Dermis microvascular lymphatic vessel endothelial cell (primary cell): ENCODE measurements at regions not wholly inside any gene's neighbourhood (a gene's known extent, or its start where the extent isn't known, plus 50 kb on each side); places are given as distances from the start of the nearest gene placed in this dataset.
"Not testable (repeated sequence)": the region's sequence is repeated elsewhere in the genome, so short reads cannot be mapped to it uniquely, and the experiment has no call there.

ENCODE experiments used
- DNase-seq, 2 donors: peaks; one replicate each; pipeline versions ENCODE4 v3.0.0 to v3.0.0-alpha.2; 2010; ENCODE audit warnings: low read depth in 2 of 2

DNA sequence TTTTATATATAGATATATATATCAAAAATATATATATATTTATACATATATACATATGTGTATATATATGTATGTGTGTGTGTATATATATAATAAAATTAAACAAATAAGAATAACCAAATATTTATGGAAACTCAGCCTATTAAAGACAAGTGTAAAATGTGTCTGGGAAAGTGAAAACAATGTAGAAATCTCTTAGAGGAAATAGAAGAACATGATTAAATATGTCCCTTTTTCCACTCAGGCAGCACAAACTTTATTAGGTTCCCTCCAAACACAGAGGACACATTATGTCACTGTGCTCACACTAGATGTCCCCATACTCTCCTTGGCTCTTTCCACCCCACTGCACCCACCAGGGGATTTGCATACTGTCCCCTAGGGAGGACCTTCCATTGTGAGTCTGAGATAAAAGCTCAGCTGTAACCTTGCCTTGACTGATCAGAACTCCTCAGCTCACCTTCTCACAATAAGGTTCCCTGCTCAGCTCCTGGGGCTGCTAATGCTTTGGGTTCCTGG lies 1360.7 kb downstream of the RPIA start:
- DNase-seq, result not testable (repeated sequence)

DNA sequence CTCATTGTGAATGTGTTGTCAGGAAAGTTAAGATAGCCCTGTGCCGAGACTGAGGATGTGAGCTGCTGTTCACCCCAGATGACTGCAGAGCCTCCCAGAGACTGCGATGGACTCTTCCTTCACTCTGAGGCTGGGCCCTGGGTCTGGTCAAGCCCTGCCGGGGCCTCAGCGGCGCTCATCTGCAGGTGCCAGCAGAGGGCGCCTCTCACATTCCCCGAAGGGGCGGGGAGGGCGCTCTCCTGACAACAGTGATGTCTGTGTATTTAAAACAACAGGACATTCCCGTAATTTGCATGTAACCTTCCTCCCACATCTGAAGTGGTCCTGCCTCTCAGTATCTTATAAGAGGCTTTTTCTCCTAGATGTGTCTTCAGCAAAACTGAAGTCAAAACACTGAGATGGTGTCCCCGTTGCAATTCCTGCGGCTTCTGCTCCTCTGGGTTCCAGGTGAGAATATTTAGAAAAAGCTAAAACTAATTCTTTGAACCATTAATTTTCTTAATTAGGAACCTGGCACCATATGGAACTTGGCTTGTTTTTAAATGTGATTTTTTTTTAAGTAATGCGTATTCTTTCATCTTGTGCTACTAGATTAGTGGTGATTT lies 1377.9 kb downstream of the RPIA start:
- peak; percentile 0 to 11 for DNase-seq

DNA sequence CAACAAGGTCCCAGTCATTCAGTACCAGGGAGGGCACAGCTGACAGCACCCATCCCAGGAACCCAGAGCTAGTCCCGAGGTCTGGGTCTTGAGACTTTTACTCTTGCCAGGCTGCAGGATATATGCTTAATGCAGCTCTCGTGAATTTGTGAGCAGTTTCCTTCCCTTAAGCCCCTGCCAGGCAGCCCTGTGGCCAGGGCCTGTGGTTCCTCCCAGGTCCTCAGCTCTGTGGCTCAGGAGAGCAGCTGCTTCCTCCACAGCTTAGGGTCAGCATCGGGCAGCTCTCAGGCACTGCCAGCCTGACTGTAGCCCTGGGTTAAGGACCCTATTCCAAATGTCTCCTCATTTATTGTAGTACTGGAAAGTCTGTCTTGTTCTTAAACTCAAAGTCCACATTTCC lies 1384.8 kb downstream of the RPIA start:
- no peak for DNase-seq

DNA sequence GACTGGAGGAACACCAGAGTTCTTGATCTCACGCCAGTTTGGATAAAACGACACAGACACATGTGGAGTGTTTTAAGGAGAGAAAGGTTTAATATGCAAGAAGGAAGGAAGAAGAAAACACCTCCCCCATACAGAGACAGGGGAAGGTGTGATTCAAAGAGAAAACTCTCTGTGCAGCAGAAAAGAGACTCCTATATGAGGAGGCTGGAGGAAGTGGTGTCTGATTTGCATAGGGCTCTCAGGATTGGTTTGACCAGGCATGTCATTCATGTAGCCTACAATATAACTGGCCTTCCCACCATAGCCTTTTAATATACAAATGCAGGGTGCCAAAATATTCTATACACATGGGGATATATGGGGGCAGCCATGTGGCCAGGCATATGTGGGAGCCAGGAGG lies 1386.5 kb downstream of the RPIA start:
- DNase-seq, result no peak

DNA sequence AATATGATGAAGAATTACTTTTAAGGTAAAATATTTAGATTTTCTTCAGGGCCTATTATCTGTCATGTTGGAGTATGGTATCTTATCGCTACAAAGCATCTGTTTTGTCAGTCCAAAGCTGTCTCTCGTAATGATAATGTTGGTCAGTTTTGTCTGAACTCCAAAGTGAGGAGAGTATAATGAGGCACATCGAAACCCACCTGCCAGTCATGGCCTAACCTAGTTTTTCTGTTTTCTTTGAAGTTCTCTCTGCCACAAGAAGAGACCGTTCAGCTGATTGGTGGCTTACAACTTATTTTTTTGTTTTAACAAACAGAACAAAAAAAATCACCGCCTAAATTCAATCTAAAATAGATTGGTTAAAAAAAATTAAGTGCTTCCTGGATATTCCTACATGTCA lies 1387.9 kb downstream of the RPIA start:
- no peak for DNase-seq

DNA sequence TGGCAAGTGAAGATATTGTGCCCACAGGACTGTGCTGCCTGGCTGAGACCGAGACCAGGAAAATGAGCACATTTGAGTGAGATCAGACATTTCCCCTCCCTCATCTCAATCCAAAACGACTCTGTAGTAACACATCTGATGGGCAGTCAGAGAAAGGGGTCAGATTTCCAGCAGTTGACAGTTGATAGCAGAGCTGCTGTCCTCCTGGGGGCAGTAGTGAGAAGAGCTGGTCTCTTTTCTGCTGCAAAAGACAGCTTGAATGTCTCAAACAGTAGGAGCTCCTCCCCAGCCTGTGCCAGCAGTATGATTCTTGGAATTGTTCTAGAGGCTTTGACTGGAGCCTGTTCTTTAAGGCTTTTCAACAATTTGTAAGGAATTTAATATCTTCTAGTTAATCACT lies 1396.3 kb downstream of the RPIA start:
- DNase-seq, result not testable (repeated sequence)

DNA sequence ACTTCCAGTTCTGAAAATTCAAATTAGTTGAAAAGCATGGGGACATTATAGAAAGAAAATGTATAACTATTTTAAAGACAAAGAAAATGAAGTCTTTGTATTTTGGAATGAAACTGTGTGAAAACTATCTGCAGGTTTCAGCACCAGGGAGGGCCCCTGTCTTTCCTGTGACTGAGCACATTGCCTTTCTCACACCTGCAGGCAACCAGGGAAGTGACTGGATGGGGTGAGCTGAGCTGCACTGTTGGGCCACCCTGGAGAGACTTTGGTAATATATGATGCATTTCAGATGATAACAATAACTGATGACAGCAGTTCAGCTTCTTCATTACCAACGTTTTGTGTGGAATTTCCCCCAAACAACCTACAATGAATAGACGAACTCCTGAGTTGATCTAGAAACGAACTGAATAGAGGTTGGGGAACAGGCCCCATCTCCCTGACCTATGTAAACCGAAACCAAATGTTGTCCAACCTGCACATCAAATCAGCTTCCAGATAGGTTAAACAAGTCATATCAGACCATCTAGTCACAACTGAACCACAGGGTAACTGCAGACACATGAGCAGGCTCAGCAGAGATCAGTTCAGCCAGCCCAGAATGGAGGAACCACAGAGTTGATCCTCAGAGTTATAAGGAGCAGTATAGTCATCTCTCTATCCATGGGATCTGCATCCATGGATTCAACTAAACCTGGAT lies 1402.2 kb downstream of the RPIA start:
- DNase-seq, result not testable (repeated sequence)

DNA sequence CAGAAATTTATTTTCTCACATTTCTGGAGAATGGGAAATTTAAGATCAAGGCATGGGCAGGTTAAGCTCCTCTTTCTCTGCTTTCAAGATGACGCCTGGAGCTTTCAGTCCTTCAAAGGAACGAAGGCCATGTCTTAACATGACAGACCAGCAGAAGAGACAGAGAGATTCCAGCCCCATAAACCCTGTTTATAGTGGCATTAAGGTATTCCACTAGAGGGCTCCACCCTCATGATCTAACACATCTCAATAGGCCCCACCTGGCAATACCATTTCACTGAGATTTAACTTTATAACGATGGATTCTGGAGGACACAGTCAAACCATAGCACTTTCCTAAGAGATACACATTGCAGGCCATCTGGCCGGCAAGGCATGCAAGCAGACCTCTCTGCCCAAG lies 1406.1 kb downstream of the RPIA start:
- not testable (repeated sequence) for DNase-seq

DNA sequence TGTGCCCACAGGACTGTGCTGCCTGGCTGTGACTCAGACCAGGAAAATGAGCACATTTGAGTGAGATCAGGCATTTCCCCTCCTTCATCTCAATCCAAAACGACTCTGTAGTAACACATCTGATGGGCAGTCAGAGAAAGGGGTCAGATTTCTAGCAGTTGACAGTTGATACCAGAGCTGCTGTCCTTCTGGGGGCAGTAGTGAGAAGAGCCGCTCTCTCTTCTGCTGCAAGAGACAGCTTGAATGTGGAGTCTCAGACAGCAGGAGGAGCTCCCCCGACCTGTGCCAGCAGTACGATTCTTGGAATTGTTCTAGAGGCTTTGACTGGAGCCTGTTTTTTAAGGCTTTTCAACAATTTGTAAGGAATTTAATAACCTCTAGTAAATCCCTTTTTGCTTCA lies 1413.7 kb downstream of the RPIA start:
- not testable (repeated sequence) for DNase-seq

DNA sequence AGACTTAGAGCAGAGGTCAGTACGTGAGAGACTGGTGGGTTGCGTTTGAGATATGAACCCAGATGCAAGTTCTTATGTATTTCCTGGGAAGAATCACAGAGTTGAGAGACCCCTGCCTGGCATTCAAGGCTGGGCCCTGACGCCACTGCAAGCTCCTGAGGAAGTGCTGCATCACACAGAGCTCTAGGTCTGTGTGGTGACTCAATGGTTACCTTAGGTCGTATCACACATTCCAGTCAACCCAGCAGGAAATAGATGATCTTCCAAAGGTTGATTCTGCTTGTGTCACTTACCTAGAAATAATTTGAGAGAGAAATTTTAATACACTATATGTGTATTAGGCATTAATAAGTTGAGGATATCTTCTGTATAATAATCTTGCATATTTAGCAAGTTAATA lies 1431.9 kb downstream of the RPIA start:
- DNase-seq, result not testable (repeated sequence)

DNA sequence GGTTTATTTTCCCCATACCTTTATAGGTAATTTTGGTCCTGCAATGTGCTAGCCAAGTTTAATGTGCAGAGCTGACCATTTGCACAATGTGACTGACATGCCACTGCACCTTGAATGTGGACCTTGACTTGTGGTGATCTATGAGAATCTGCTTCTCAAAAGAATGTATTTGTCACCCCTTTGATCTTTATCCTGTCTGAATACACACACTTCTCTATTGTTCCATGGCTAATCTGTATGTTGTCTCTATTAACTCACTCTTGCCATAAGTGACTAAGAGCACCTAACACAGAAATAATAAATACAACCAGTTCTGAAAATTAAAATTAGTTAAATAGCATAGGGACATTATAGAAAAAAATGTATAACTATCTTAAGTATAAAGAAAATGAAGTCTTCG lies 1447.6 kb downstream of the RPIA start:
- DNase-seq, result not testable (repeated sequence)

DNA sequence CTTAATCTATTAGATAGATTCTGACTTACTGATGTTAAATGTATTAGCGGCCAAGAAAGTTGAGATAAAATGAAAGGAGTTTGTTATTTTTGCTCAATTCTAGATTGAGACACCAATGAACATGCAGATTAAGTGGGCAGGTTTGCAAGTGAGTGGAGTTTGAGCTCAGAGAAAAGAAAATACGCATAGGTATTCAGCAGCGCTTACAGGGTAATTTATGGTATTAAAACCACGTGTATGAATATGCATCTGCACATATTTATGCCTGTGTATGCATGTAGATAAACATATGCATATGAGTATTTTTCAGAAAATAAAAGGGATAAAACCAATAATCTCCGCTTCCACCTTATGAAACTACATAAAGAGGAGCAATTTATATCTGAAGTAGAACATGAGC lies 1450.1 kb downstream of the RPIA start:
- not testable (repeated sequence) for DNase-seq

DNA sequence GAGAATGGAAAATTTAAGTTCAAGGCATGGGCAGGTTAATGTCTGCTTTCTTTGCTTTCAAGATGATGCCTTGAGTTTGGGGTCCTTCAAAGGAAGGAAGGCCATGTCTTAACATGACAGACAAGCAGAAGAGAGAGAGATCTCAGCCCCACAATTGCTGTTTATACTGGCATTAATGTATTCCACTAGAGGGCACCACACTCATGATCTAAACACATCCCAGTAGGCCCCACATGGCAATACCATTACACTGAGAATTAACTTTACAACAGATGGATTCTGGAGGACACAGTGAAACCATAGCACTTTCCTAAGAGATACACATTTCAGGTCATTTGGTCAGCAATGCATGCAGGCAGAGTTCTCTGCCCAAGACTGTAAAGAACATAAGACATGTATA lies 1460.3 kb downstream of the RPIA start:
- DNase-seq, result not testable (repeated sequence)

DNA sequence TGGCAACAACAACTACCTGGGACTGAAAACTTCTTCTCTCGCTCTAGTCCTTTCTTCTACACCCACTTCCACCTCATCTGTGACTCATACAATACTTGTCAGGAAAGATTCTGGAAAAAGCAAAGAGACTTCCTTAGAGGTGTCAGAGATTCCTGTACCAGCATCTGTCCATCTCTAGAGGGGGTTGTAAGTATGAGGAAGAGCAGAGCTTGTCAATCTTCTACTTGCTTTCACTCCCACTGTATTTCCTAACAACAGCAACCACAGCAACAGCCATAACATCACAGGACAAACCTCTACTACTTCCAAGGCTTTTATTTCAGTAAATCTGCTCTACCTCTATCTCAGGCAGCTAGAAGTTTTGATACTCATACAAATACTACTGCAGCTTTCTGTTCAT lies 1479.5 kb downstream of the RPIA start:
- not testable (repeated sequence) for DNase-seq

DNA sequence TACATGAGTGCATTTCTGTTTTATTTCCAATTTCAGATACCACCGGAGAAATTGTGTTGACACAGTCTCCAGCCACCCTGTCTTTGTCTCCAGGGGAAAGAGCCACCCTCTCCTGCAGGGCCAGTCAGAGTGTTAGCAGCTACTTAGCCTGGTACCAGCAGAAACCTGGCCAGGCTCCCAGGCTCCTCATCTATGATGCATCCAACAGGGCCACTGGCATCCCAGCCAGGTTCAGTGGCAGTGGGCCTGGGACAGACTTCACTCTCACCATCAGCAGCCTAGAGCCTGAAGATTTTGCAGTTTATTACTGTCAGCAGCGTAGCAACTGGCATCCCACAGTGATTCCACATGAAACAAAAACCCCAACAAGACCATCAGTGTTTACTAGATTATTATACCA lies 1481.6 kb downstream of the RPIA start:
- DNase-seq, result not testable (repeated sequence)

DNA sequence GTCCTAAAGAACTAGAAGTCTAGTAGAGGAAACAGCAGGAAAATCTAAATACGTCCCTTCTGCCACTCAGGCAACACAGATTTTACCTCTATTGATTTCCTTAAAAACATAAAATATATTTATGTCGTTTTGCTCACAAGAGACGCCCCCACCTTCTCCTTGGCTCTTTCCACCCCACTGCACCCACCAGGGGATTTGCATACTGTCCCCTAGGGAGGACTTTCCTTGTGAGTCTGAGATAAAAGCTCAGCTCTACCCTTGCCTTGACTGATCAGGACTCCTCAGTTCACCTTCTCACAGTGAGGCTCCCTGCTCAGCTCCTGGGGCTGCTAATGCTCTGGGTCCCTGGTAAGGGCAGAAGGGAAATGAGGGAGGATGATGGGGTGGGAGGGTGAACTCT lies 1488.1 kb downstream of the RPIA start:
- not testable (repeated sequence) for DNase-seq

DNA sequence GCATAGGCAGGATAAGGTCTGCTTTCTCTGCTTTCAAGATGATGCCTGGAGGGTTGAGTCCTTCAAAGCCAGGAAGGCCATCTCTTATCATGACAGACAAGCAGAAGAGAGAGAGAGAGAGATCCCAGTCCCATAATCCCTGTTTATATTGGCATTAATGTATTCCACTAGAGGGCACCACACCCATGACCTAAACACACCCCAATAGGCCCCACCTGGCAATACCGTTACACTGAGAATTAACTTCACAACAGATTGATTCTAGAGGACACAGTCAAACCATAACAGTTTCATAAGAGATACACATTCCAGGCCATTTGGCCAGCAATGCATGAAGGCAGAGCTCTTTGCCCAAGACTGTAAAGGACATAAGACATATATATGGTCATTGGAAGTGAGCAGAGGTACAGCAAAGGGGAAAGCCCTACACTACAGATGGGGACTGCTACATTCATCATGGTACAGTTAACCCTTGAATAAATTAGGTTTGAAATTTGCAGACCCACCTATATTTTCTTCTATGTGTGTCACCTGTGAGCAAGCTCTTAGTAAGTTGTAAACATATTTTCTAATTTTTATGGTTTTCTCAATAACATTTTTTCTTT lies 1516.1 kb downstream of the RPIA start:
- no peak for DNase-seq

DNA sequence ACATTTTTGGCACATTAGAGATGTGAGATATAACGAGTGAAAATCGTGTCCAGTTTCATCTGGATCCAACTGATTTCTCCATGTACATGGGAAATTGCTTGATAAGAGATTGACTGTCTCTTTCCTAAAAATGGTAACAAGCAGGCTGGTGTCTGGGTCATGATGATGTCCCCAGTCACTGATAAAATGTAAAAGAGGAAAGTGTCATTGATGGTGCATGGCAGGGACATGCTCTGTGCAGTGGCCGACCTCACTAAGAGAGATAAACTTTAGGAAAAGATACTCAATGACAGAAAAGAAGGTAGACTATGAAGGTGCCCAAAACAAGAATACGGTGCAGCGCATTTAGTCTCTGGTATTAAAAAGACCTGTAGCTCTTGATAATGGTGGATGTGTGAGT lies 1517.5 kb downstream of the RPIA start:
- DNase-seq, result no peak

DNA sequence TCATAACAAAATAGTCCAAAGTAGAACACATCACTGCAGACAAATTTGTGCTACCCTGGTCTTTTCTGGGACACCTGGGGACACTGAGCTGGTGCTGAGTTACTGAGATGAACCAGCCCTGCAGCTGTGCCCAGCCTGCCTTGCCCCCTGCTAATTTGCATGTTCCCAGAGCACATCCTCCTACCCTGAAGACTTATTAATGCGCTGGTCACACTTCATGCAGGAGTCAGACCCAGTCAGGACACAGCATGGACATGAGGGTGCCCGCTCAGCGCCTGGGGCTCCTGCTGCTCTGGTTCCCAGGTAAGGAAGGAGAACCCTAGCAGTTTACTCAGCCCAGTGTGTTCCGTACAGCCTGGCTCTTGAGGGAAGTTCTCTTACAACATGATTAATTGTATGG lies 1518.3 kb downstream of the RPIA start:
- DNase-seq, result no peak

DNA sequence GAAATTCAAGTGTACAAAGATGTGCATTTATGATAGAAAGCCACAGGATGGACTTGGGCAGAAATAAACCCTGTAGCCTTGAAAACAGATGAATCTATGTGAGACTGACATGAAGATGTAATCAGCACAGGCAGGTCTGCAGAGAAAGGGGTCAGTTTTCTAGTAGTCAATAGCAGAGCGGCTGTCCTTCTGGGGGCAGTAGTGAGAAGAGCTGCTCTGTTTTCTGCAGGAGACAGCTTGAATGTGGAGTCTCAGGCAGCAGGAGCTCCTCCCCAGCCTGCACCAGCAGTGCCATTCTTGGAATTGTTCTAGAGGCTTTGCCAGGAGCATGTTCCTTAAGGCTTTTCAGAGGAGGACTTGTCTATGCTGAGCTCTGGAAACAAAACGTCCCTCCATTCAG lies 1524.4 kb downstream of the RPIA start:
- not testable (repeated sequence) for DNase-seq

DNA sequence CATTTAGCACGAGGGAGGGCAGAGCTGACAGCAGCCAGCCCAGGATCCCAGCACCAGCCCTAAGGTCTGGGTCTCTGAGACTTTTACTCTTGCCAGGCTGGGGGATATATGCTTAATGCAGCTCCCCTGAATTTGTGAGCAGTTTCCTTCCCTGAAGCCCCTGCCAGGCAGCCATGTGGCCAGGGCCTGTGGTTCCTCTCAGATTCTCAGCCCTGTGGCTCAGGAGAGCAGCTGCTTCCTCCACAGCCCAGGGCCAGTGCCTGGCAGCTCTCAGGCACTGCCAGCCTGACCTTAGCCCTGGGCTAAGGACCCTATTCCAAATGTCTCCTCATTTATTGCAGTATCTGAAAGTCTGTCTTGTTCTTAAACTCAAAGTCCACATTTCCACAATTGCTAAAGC lies 1525.3 kb downstream of the RPIA start:
- not testable (repeated sequence) for DNase-seq

DNA sequence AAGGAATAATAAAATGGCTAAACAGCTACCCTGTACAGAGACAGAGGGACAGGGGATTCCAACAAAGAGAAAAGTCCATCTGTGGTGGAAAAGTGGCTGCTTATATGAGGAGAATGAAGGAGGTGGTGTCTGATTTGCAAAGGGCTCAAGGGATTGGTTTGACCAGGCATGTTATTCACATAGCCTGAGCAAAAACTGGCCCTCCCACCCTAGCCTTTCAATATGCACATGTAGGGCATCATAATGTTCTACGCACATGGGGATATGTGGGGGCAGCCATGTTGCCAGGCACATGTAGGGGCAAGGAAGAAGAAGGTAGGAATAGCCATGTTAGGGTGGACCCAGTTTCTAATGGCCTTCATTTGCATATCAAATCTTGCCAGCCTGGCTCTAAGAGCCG lies 1527.1 kb downstream of the RPIA start:
- DNase-seq, result not testable (repeated sequence)
